DMS114 treated with DMSO at 0.1 percent for 48 hours (cell line): ENCODE measurements at regions not wholly inside any gene's neighbourhood (a gene's known extent, or its start where the extent isn't known, plus 50 kb on each side); places are given as distances from the start of the nearest gene placed in this dataset.
"Not testable (repeated sequence)": the region's sequence is repeated elsewhere in the genome, so short reads cannot be mapped to it uniquely, and the experiment has no call there.

Experiments
- DNase-seq: peaks from one replicate; lab custom pipeline; 2025; ENCODE audit not compliant: unreplicated experiment; lab: John Stamatoyannopoulos, UW

- no peak for DNase-seq
Measured at GRCh38 chr2:18267501-18267900, 293.0 kb downstream of the RDH14 start.

GRCh38 chr2:18266699-18267098, 293.8 kb downstream of the RDH14 start:
- DNase-seq, result not testable (repeated sequence)

- no peak for DNase-seq
Measured at GRCh38 chr2:18265614-18266586, 294.6 kb downstream of the RDH14 start.

DNA sequence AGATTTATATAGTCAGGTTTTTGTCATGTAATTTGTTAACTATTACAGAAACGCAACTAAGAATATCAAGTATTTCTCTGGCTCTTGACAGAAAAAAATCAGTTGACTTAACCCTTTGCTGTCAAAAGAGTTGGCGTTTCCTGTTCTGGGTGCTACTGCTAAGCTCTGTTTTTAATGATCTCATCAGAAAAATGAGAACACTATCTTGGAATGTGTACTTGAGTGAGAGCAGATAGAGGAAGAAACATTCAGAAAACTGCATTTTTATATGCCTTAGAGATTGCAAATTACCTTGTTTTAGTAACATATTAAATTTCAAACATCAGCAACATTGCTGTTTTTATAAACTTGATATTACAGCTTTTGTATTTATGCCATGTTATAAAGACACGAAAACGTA, 297.9 kb downstream of the RDH14 start:
- DNase-seq, result no peak

DNA sequence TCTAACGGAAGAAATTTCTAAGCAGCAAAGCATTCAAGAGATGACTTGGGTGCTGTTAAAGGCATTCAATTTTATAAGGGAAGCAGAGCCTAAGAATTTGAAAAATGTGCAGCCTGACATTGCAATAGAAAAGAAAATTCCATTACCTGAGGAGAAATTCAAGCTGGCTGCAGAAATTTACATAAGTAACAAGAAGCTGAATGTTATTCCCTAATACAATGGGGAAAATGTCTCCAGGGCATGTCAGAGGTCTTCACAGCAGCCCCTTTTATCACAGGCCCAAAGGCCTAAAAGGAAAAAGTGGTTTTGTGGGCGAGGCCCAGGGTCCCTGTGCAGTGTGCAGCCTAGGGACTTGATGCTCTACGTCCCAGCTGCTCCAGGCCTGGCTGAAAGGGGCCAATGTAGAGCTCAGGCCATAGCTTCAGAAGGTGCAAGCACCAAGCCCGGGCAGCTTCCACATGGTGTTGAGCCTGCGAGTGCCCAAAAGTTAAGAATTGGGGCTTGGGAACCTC, 306.7 kb downstream of the RDH14 start:
- DNase-seq, result no peak

DNA sequence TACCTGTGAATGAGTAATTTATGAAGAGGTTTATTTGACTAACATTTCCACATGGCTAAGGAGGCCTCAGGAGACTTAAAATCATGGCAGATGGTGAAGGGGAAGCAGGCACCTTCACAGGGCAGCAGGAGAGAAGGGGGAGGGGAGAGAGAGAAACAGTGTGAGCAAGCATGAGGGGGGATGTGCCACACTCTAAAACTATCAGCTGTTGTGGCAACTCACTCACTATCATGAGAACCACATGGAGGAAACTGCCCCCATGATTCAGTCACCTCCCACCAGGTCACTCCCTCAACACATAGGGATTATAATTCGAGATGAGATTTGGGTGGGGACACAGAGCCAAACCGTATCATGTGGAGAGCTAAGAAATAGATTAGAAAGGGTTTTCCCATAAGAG, 309.0 kb downstream of the RDH14 start:
- DNase-seq, result no peak

DNA sequence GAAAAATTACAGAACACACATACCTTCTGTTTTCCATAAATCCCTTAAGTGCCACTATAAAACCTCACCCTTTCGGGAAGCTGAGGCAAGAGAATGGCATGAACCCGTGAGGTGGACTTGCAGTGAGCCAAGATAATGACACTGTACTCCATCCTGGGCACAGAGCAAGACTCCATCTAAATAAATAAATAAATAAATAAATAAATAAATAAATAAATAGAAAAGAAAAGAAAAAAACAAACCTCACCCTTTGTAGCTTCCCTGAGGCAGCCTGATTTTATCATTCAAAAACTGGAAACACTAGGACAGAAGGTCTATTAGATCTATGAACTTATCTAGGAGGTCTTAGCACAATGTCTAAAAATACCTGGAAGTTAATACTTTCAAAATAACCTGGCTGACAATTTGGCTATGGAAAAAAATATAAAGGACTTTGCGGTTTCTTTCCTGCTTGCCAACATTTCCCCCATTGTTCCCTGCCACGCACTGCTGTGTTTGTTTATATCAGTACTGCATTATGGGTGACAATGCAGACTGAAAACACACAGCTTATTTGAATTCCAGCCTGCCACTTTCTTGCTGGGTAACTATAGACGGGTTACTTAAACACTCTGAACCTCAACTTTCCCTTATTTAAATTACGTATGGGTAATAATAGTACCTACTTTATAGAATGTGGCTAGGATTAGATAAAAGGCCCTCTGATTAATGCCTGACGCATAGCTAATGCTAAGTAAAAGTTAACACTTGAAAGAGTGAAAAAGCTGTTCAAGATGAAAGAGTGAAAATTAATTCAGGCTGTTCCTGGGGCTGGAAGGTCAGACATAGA, 313.0 kb downstream of the RDH14 start:
- DNase-seq, result no peak

DNA sequence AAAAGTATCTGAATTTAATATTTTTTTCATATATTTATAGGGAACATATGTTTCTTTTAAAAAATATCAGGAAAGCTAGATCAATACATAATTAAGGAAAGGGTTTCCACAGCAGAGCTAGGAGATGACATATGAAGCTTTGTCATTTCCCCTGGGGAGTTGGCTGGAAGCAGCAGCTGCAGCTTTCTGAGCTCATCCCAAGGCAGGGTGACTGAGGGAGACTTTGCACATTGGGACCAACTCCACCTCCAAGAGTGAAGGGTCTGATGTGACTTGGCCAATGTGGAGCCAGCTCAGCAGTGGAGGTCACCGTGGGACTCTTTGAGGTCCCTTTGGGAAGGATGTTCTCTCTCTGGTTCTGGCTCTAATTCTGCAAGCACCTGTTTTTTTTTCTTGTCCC, 315.1 kb downstream of the RDH14 start:
- DNase-seq, result no peak

DNA sequence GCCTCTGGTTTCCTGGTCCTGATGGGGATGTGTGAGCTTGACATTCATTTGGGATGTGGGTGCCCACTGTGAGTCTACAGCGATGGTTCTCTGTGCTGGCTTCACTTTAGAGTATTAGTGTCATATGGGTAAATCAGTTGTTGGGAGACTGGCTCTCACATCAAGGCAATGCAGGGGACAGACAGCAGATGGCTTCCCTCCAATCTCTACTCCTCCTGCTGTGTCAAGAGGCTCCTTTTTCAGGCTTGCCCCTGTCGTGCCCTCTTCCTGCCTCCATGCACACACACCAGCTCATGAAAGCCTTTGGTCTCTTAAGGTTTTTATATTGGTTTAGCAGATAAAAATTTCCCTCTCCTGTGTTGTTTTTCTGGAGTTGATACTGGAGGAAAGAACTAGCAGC, 315.6 kb downstream of the RDH14 start:
- DNase-seq, result no peak

DNA sequence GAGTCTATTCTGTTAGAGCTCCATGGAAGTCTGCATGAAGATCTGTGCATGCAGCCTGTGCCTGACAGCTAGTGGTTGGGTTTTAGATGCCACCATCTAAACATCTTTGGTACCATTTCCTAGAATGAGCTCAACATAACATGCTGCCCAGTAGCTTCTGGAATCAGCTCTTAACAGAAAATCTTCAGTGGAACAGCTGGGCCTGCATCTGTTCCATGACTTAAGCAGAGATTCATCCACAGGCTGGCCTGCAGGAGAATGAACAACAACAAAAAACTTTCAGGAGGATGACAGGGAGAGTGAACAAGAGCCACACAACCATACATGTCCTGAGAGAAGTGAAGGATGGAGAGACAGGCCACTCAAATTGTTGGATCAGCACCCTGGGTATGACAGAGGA, 316.6 kb downstream of the RDH14 start:
- DNase-seq, result no peak

DNA sequence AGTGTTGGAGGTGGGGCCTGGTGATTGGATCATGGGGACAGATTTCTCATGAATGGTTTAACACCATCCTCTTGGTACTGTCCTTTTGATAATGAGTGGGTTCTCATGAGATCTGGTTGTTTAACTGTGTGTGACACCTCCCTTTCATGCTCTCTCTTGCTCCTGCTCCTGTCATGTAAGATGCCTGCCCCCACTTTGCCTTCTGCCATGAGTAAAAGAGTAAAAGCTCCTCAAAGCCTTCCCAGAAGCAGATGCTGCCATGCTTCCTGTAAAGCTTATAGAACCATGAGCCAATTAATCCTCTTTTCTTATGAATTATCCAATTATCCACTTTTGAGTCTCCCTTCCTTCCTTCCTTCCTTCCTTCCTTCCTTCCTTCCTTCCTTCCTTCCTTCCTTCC, 317.7 kb downstream of the RDH14 start:
- DNase-seq, result no peak

DNA sequence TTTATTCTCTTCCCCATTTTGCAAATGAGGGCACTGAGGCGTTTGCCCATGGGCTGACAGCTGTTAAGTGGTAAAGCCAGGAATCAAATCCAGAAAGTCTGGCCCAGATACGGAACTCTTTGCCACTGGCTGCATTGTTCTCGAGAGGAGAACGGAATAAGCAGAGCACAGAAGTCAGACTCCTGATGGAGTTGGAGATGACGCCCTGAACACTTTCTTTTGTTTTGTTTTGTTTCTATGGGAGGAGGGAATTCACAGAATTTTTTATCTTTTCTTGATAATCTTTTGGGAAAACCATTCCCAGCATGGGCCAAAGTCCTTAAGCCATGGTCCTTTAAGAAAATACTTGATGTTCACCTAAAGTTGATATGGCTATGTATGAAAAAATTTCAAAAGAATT, 322.2 kb downstream of the RDH14 start:
- DNase-seq, result no peak

- DNase-seq, result no peak
Measured at GRCh38 chr2:18237298-18237697, 323.2 kb downstream of the RDH14 start.

DNA sequence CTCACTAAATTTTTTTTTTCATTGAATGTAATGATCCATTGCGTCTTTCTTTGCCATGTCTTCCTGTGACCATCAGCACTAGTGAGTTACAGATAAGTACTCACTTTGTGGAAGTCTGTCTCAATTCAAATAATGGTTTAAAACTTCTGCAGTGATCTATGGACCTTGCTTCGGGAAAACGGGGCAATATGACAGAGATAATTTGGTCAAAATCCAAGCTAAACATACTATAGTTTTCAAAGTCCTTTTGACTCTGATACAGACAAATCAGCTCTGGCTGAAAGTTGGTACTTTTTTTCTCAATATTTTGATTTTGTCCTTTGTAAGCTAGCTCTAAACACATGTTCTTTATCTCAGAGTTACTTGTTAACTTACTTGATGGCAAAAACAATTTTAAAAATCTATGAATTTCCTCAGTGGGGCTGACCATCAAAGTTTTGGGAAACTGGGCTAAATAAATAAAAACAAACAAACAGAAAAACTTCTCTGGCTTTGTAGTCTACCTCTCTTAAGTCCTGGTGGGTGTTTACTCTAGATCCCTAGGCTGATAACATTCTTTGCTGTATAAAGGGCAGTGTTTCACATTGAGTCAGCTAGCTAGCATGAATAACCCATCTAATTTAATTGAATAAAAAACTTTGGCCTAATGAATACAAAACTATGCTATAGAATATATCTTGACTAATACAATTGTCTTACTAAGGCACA, 327.6 kb downstream of the RDH14 start:
- DNase-seq, result no peak

GRCh38 chr2:18230668-18231067, 329.8 kb downstream of the RDH14 start:
- DNase-seq, result no peak

GRCh38 chr2:18219676-18220075, 340.8 kb downstream of the RDH14 start:
- no peak for DNase-seq

DNA sequence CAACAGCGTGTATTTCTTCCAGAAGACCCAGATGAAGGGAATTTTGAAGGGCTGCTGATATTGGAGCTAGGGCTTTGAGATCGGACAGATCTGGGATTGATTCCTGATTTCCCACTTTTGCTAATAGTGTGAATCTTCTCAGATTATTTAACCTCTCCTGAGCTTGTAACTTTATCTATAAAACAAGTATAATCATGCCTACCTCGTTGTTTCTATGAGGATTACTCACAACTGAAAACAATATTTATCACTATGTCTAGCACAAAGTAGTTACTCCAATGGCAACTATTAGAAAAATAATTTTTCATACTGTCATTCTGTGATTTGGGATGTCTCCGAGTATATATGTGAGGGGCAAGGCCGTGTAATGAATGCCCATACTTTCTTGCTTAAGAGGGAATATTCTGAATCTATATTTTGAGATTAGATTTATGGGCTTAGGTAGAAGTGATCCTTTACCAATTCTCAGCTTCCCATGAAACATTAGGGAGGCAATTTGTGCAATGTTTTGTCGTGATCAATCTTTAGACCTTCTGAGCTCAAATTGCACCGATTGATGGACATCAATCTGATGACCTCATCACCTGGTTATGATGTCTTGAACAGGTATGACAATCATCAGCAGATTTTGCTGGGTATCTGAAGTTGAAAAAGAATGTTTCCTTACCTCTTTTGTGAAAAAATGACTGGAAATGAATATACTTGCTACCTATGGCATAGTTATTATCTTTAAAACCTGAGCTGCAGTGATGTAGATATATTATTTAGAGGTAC, 339.9 kb downstream of the KCNS3 start:
- no peak for DNase-seq

- DNase-seq, result no peak
Measured at GRCh38 chr2:18214936-18215335, 336.5 kb downstream of the KCNS3 start.

GRCh38 chr2:18213986-18214385, 335.5 kb downstream of the KCNS3 start:
- DNase-seq, result no peak

GRCh38 chr2:18209934-18210639, 331.6 kb downstream of the KCNS3 start:
- DNase-seq, result no peak
